Peyer's patch (tissue), 4 donors: ENCODE measurements at regions not wholly inside any gene's neighbourhood (a gene's known extent, or its start where the extent isn't known, plus 50 kb on each side); places are given as distances from the start of the nearest gene placed in this dataset.
"Not testable (repeated sequence)": the region's sequence is repeated elsewhere in the genome, so short reads cannot be mapped to it uniquely, and the experiment has no call there.

Experiments used
- DNase-seq, 3 donors: peaks; one replicate each; pipeline ENCODE4 v3.0.0-alpha.2; 2017 to 2019
- H3K27ac ChIP-seq, 4 donors: fragments of 200-600 bp; sonication (generic); one replicate each; pipeline ENCODE4 v1.5.1; 2016 to 2019
- H3K27me3 ChIP-seq, 2 donors: fragments of 200-600 bp; sonication (generic); one replicate each; pipeline ENCODE4 v1.5.1; 2019
- H3K36me3 ChIP-seq, 3 donors: fragments of 200-600 bp; sonication (generic); one replicate each; pipeline ENCODE4 v1.5.1; 2016 to 2019
- H3K4me1 ChIP-seq, 4 donors: fragments of 200-600 bp; sonication (generic); one replicate each; pipeline ENCODE4 v1.5.1; 2016 to 2019
- H3K4me3 ChIP-seq, 4 donors: fragments of 200-600 bp; sonication (generic); 1 replicate in 3 of 4; 2 replicates in 1 of 4; pipeline ENCODE4 v1.5.1; 2016 to 2019; ENCODE audit warnings: mild to moderate bottlenecking in 1 of 4
- H3K9me3 ChIP-seq, 4 donors: fragments of 200-600 bp; sonication (generic); one replicate each; pipeline ENCODE4 v1.5.1; 2016 to 2019; ENCODE audit warnings: mild to moderate bottlenecking in 1 of 4
- POLR2A ChIP-seq, 2 donors: fragments of 450-650 bp; IDR thresholded peaks; one replicate each; pipeline ENCODE4 v1.5.1; 2017; ENCODE audit warnings: antibody characterized with exemption in 2 of 2, mild to moderate bottlenecking in 2 of 2, moderate library complexity in 2 of 2
- TF ChIP-seq, protein P1 (sequence below), 6 experiments: fragments of 450-650 bp in 4 of 6; fragments of 200-600 bp in 2 of 6; sonication (generic) in 1 of 6; IDR thresholded peaks; one replicate each; pipeline ENCODE4 v1.5.1; 2017 to 2019; ENCODE audit warnings: antibody characterized with exemption in 6 of 6, mild to moderate bottlenecking in 3 of 6, moderate library complexity in 1 of 6

DNA sequence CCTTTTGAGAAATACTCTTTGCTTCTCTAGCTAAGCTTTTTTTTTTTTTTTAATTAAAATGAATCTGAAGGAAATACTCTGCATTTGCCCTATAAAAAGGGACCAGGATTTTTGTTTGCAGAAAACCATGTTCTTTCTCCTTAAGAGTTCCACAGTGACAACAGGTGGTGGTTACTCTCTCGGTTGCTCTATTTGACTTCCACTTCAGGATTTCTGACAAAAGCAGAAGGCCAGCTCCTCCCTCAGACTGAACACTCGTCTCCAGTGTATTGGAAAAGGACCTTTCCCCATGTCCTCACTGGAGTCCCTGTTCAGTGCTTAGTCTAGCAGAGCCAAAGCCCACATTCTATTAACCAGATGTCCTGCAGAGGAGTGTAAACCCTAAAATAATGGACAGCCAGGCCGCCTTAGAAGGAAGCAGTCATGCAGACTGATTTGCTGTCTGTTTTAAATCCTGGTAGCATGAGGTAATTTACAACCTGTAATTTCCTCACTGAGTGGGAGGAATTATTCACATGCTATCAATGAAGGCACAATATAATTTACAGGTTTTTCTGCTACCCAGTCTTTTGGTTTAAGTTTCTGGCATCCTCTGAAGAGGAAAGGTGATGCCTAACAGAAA lies 599.3 kb downstream of the PYDC2 start:
- no peaks in the 10 kb centered on the region for H3K36me3 ChIP-seq
- DNase-seq, result no peak
- H3K27me3 ChIP-seq, result no peaks in the 10 kb centered on the region
- H3K27ac ChIP-seq, result no peak overlapping the region
- no peak overlapping the region for H3K4me3 ChIP-seq
- no peaks in the 10 kb centered on the region for H3K9me3 ChIP-seq
- no peak for TF ChIP-seq POLR2A (IDR thresholded peaks at IDR 0.05)
- TF ChIP-seq, protein P1, sequence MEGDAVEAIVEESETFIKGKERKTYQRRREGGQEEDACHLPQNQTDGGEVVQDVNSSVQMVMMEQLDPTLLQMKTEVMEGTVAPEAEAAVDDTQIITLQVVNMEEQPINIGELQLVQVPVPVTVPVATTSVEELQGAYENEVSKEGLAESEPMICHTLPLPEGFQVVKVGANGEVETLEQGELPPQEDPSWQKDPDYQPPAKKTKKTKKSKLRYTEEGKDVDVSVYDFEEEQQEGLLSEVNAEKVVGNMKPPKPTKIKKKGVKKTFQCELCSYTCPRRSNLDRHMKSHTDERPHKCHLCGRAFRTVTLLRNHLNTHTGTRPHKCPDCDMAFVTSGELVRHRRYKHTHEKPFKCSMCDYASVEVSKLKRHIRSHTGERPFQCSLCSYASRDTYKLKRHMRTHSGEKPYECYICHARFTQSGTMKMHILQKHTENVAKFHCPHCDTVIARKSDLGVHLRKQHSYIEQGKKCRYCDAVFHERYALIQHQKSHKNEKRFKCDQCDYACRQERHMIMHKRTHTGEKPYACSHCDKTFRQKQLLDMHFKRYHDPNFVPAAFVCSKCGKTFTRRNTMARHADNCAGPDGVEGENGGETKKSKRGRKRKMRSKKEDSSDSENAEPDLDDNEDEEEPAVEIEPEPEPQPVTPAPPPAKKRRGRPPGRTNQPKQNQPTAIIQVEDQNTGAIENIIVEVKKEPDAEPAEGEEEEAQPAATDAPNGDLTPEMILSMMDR (IDR thresholded peaks at IDR 0.05), result no peak
- H3K4me1 ChIP-seq, result no peaks in the 10 kb centered on the region

DNA sequence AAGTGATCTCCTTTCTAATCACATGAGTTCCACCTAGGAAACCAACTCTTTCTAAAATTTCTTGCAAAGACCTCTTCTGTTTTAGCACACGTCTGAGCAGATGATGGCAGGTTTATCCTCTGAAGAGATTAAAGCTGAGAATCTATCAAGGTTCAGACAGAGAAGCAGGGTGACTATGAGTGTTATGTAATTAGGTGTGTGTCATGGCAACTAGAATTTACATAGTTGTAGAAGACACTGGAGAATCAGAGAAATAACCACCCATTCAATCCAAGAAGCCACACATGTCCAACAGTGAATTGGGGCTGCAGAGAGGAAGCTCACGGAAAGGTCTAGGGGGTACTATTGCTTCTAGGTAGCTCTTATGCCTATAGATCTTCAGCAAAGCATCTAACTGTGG lies 600.5 kb downstream of the PYDC2 start:
- H3K9me3 ChIP-seq, result no peaks in the 10 kb centered on the region
- no peak for TF ChIP-seq POLR2A (IDR thresholded peaks at IDR 0.05)
- TF ChIP-seq, protein P1 (IDR thresholded peaks at IDR 0.05), result no peak
- no peaks in the 10 kb centered on the region for H3K36me3 ChIP-seq
- no peaks in the 10 kb centered on the region for H3K4me1 ChIP-seq
- no peak overlapping the region for H3K27ac ChIP-seq
- no peaks in the 10 kb centered on the region for H3K27me3 ChIP-seq
- DNase-seq, result no peak
- H3K4me3 ChIP-seq, result no peak overlapping the region

DNA sequence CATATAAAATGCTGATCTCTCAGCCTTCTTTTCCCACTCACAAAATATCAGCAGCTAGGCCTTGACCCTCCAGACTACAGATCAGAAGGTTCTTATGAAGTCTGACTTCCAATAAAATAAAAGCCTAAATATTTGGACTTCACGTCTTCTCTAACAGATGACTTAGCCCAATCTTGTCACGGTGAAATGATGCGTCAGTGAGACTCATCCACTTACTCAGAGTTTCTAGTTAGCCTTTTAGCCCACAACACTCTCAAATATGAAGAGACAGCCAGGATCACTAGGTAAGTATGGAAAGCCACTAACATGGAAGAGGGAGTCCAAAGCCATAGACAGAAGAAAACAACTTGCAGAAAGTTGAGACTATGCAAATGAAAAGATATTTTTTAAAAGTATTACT lies 601.2 kb downstream of the PYDC2 start:
- Histone ChIP-seq H3K36me3 (no peaks in the 10 kb centered on the region), H3K27me3 (no peaks in the 10 kb centered on the region), H3K4me1 (no peaks in the 10 kb centered on the region), H3K4me3 (no peak overlapping the region), H3K9me3 (no peaks in the 10 kb centered on the region), H3K27ac (no peak overlapping the region)
- TF ChIP-seq, protein P1 (IDR thresholded peaks at IDR 0.05), result no peak
- TF ChIP-seq POLR2A (IDR thresholded peaks at IDR 0.05), result no peak
- DNase-seq, result no peak

DNA sequence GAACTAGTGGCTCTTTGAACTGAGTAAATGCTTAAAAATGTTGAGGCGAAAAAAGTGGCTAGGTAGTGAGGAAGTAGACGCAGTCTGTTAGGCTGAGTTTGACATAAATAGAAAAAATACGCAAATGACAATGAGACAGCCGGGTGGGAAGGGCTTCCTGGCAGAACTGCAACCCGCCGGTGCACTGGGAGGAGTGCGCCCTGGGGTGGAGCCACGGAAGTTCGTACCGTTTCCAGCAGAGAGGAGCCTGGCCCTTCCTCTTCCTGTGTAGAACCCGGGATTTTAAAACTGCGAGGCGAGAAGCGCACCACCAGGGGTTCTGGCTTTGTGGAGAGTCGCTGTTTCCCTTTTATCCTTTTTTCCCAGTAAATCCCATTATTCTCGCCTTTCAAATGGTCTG lies 602.6 kb downstream of the PYDC2 start:
- Histone ChIP-seq H3K27me3 (no peaks in the 10 kb centered on the region), H3K4me3 (peak overlapping the region in 1 of 4 donors; percentile 34), H3K27ac (peak overlapping the region in 1 of 4 donors; percentile 39), H3K4me1 (no peaks in the 10 kb centered on the region), H3K9me3 (no peaks in the 10 kb centered on the region), H3K36me3 (no peaks in the 10 kb centered on the region)
- peak in 2 of 3 donors; percentile 56 to 69 for DNase-seq
- TF ChIP-seq, protein P1 (IDR thresholded peaks at IDR 0.05), result no peak
- no peak for TF ChIP-seq POLR2A (IDR thresholded peaks at IDR 0.05)

DNA sequence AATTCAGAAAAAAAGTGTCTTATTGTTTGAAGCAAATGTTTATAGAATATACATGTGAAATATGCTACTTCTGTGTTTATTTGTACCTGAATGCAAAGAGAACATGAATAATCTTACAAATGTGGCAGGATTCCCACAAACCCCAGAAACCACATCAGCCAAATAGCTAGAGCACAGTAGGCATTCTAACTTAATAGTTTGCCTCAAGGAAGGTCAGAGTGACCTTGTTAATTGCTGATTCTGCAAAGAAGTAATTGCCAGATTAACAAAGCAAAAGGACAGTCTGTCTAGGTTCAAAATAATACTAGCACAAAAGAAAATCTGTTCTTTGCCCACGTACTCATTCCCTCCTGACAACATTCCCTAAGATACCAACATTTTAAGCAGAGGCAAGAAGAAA lies 604.0 kb downstream of the PYDC2 start:
- H3K4me1 ChIP-seq, result no peaks in the 10 kb centered on the region

DNA sequence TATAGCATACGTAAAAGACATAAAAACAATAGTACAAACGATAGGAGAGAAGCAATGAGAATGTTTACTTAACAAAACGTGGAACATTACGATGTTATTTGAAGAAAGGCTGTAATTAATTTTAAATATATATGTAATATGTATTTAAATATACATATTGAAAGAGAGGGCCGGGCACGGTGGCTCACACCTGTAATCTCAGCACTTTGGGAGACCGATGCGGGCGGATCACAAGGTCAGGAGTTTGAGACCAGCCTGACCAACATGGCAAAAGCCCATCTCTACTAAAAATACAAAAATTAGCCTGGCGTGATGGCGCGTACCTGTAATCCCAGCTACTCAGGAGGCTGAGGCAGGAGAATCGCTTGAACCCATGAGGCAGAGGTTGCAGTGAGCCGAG lies 605.3 kb downstream of the PYDC2 start:
- not testable (repeated sequence) for H3K4me1 ChIP-seq

More for the DNA sequence above, 604.0 kb downstream of the PYDC2 start:
- TF ChIP-seq POLR2A (IDR thresholded peaks at IDR 0.05), result no peak
- TF ChIP-seq, protein P1 (IDR thresholded peaks at IDR 0.05), result no peak
- no peaks in the 10 kb centered on the region for H3K36me3 ChIP-seq
- no peak for DNase-seq
- H3K9me3 ChIP-seq, result no peaks in the 10 kb centered on the region
- H3K4me3 ChIP-seq, result no peak overlapping the region
- no peak overlapping the region for H3K27ac ChIP-seq
- no peaks in the 10 kb centered on the region for H3K27me3 ChIP-seq

More for the DNA sequence above, 605.3 kb downstream of the PYDC2 start:
- H3K27ac ChIP-seq, H3K9me3 ChIP-seq, DNase-seq, H3K36me3 ChIP-seq, H3K27me3 ChIP-seq, H3K4me3 ChIP-seq: not testable (repeated sequence)
